Activated CD4-positive, alpha-beta memory T cell treated with anti-CD3 and anti-CD28 coated beads for 36 hours (primary cell): ENCODE measurements at regions not wholly inside any gene's neighbourhood (a gene's known extent, or its start where the extent isn't known, plus 50 kb on each side); places are given as distances from the start of the nearest gene placed in this dataset.

Experiments used
- CTCF ChIA-PET: fragments of 350-600 bp; sonication (Branson Sonifier 250); formaldehyde crosslinking; loops from one replicate; lab custom pipeline; 2021; ENCODE audit warnings: antibody characterized with exemption, inconsistent platforms; lab: Charles Lee
- POLR2A ChIA-PET: fragments of 350-600 bp; sonication (Branson Sonifier 250); formaldehyde crosslinking; loops from one replicate; lab custom pipeline; 2021; ENCODE audit warnings: antibody characterized with exemption; lab: Charles Lee
- DNase-seq: peaks from one replicate; pipeline ENCODE4 v3.0.0-alpha.2; 2020
- H3K27ac Mint-ChIP-seq: one replicate; pipeline ENCODE4 v1.8.0; 2021; ENCODE audit warnings: mixed read lengths
- H3K27me3 Mint-ChIP-seq: one replicate; pipeline ENCODE4 v1.8.0; 2021; ENCODE audit warnings: mixed read lengths
- H3K36me3 Mint-ChIP-seq: one replicate; pipeline ENCODE4 v1.8.0; 2021; ENCODE audit warnings: mixed read lengths
- H3K4me1 Mint-ChIP-seq: one replicate; pipeline ENCODE4 v1.8.0; 2021; ENCODE audit warnings: low read depth, mixed read lengths
- H3K4me3 Mint-ChIP-seq: one replicate; pipeline ENCODE4 v1.8.0; 2021; ENCODE audit warnings: mild to moderate bottlenecking, mixed read lengths
- H3K9me3 Mint-ChIP-seq: one replicate; pipeline ENCODE4 v1.8.0; 2021; ENCODE audit warnings: mixed read lengths
- intact Hi-C: fragments of 100-400 bp; cut with micrococcal nuclease; formaldehyde crosslinking; loops from one replicate; pipeline ENCODE4 v1.15.1; 2023

GRCh38 chr13:77480066-77480465 is 55.4 kb upstream of the SCEL start:
- no peak overlapping the region for H3K4me3 Mint-ChIP-seq
- intact Hi-C loops: no loop called here
- no peak overlapping the region for H3K27ac Mint-ChIP-seq
- H3K27me3 Mint-ChIP-seq: no peaks in the 10 kb centered on the region
- no peak for DNase-seq
- POLR2A ChIA-PET: no interaction called here
- CTCF ChIA-PET: interaction anchor here (1.2 to 4.3 kb wide), 6 partner anchors 10 to 228 kb away, joined by 3 to 65 read pairs (median 8); partner anchors contain the start of gene MYCBP2
- no peaks in the 10 kb centered on the region for H3K36me3 Mint-ChIP-seq
- peaks cover 18% of the 10 kb centered on the region for H3K4me1 Mint-ChIP-seq
- H3K9me3 Mint-ChIP-seq: no peaks in the 10 kb centered on the region

GRCh38 chr13:77479326-77479725 is 56.2 kb upstream of the SCEL start:
- intact Hi-C loops: loop anchor here (2.0 to 10.0 kb wide), 4 partner anchors 189 to 345 kb away; partner anchors contain the start of gene SLAIN1
- peaks cover 4% of the 10 kb centered on the region for H3K9me3 Mint-ChIP-seq
- ChIA-PET POLR2A (interaction anchor here (0.9 to 1.2 kb wide), 2 partner anchors 149 to 217 kb away, joined by 3 read pairs; no protein-coding TSS in a partner anchor), CTCF (interaction anchor here (0.9 to 4.3 kb wide), 27 partner anchors 10 to 454 kb away, joined by 3 to 65 read pairs (median 6); partner anchors contain the start of gene MYCBP2)
- H3K36me3 Mint-ChIP-seq: no peaks in the 10 kb centered on the region
- DNase-seq: no peak
- H3K4me3 Mint-ChIP-seq: no peak overlapping the region
- peaks cover 18% of the 10 kb centered on the region for H3K4me1 Mint-ChIP-seq
- no peak overlapping the region for H3K27ac Mint-ChIP-seq
- no peaks in the 10 kb centered on the region for H3K27me3 Mint-ChIP-seq

- CTCF ChIA-PET: interaction anchor here (0.5 to 4.3 kb wide), 38 partner anchors 12 to 592 kb away, joined by 3 to 65 read pairs (median 5); partner anchors contain the start of gene MYCBP2
- peaks cover 18% of the 10 kb centered on the region for H3K4me1 Mint-ChIP-seq
- peaks cover 4% of the 10 kb centered on the region for H3K9me3 Mint-ChIP-seq
- DNase-seq: no peak
- intact Hi-C loops: loop anchor here (5.0 to 10.0 kb wide), 2 partner anchors 220 to 343 kb away; partner anchors contain the start of gene SLAIN1
- no peaks in the 10 kb centered on the region for H3K36me3 Mint-ChIP-seq
- peak overlapping the region; percentile 38 for H3K4me3 Mint-ChIP-seq
- POLR2A ChIA-PET: interaction anchor here (1.1 to 3.1 kb wide), 4 partner anchors 48 to 152 kb away, joined by 4 to 34 read pairs (median 7); partner anchors contain the start of gene MYCBP2
- H3K27me3 Mint-ChIP-seq: no peaks in the 10 kb centered on the region
- H3K27ac Mint-ChIP-seq: peak overlapping the region; percentile 35
Measured at GRCh38 chr13:77477299-77477848, 58.1 kb upstream of the SCEL start.

GRCh38 chr13:77476456-77476855 is 59.0 kb upstream of the SCEL start:
- no peak for DNase-seq
- Mint-ChIP-seq H3K27me3 (no peaks in the 10 kb centered on the region), H3K27ac (no peak overlapping the region), H3K9me3 (peaks cover 4% of the 10 kb centered on the region), H3K4me3 (no peak overlapping the region), H3K4me1 (peaks cover 18% of the 10 kb centered on the region), H3K36me3 (no peaks in the 10 kb centered on the region)
- CTCF ChIA-PET: interaction anchor here (0.9 to 4.3 kb wide), 4 partner anchors 33 to 162 kb away, joined by 3 to 65 read pairs (median 8); partner anchors contain the start of gene MYCBP2
- POLR2A ChIA-PET: interaction anchor here (3.1 kb wide), 1 partner anchor 148 kb away, joined by 34 read pairs; the partner anchor contains the start of gene MYCBP2
- intact Hi-C loops: loop anchor here (5.0 to 10.0 kb wide), 2 partner anchors 221 to 342 kb away; partner anchors contain the start of gene SLAIN1

GRCh38 chr13:77475345-77476084 is 60.0 kb upstream of the SCEL start:
- intact Hi-C loops: loop anchor here (5.0 to 10.0 kb wide), 2 partner anchors 222 to 341 kb away; partner anchors contain the start of gene SLAIN1
- no peaks in the 10 kb centered on the region for H3K36me3 Mint-ChIP-seq
- H3K4me1 Mint-ChIP-seq: peaks cover 18% of the 10 kb centered on the region
- peaks cover 4% of the 10 kb centered on the region for H3K9me3 Mint-ChIP-seq
- ChIA-PET CTCF (interaction anchor here (1.1 kb wide), 2 partner anchors 149 to 221 kb away, joined by 3 read pairs; partner anchors contain the start of gene MYCBP2), POLR2A (no interaction called here)
- no peak overlapping the region for H3K27ac Mint-ChIP-seq
- DNase-seq: no peak
- no peak overlapping the region for H3K4me3 Mint-ChIP-seq
- no peaks in the 10 kb centered on the region for H3K27me3 Mint-ChIP-seq

- Mint-ChIP-seq H3K27me3 (peaks cover 5% of the 10 kb centered on the region), H3K4me3 (no peak overlapping the region), H3K27ac (no peak overlapping the region), H3K9me3 (peaks cover 4% of the 10 kb centered on the region), H3K4me1 (no peaks in the 10 kb centered on the region), H3K36me3 (no peaks in the 10 kb centered on the region)
- ChIA-PET CTCF (no interaction called here), POLR2A (no interaction called here)
- intact Hi-C loops: loop anchor here (10.0 kb wide), 1 partner anchor 336 kb away; no protein-coding TSS in a partner anchor
- no peak for DNase-seq
Measured at GRCh38 chr13:77470986-77471385, 64.5 kb upstream of the SCEL start.

GRCh38 chr13:77466753-77467422 is 68.6 kb upstream of the SCEL start:
- no peak for DNase-seq
- ChIA-PET POLR2A (no interaction called here), CTCF (interaction anchor here (0.5 to 0.9 kb wide), 2 partner anchors 12 to 186 kb away, joined by 3 to 4 read pairs; no protein-coding TSS in a partner anchor)
- no peak overlapping the region for H3K4me3 Mint-ChIP-seq
- no peaks in the 10 kb centered on the region for H3K4me1 Mint-ChIP-seq
- no peaks in the 10 kb centered on the region for H3K36me3 Mint-ChIP-seq
- no peak overlapping the region for H3K27ac Mint-ChIP-seq
- intact Hi-C loops: no loop called here
- no peaks in the 10 kb centered on the region for H3K9me3 Mint-ChIP-seq
- peaks cover 6% of the 10 kb centered on the region for H3K27me3 Mint-ChIP-seq

- H3K27me3 Mint-ChIP-seq: peaks cover 6% of the 10 kb centered on the region
- ChIA-PET CTCF (interaction anchor here (0.6 kb wide), 1 partner anchor 13 kb away, joined by 3 read pairs; no protein-coding TSS in a partner anchor), POLR2A (interaction anchor here (0.7 kb wide), 1 partner anchor 224 kb away, joined by 4 read pairs; no protein-coding TSS in a partner anchor)
- no peaks in the 10 kb centered on the region for H3K4me1 Mint-ChIP-seq
- H3K27ac Mint-ChIP-seq: no peak overlapping the region
- no peaks in the 10 kb centered on the region for H3K9me3 Mint-ChIP-seq
- no peaks in the 10 kb centered on the region for H3K36me3 Mint-ChIP-seq
- no peak overlapping the region for H3K4me3 Mint-ChIP-seq
- no peak for DNase-seq
- intact Hi-C loops: no loop called here
Measured at GRCh38 chr13:77465603-77466195, 69.8 kb upstream of the SCEL start.

GRCh38 chr13:77460195-77460594 is 75.3 kb upstream of the SCEL start:
- ChIA-PET CTCF (no interaction called here), POLR2A (no interaction called here)
- intact Hi-C loops: no loop called here
- Mint-ChIP-seq H3K9me3 (no peaks in the 10 kb centered on the region), H3K27me3 (peaks cover 3% of the 10 kb centered on the region), H3K27ac (no peak overlapping the region), H3K4me3 (no peak overlapping the region), H3K36me3 (no peaks in the 10 kb centered on the region), H3K4me1 (no peaks in the 10 kb centered on the region)
- DNase-seq: no peak

GRCh38 chr13:77459592-77459991 is 75.9 kb upstream of the SCEL start:
- ChIA-PET CTCF (no interaction called here), POLR2A (no interaction called here)
- DNase-seq: no peak
- no peaks in the 10 kb centered on the region for H3K36me3 Mint-ChIP-seq
- no peaks in the 10 kb centered on the region for H3K9me3 Mint-ChIP-seq
- no peak overlapping the region for H3K4me3 Mint-ChIP-seq
- intact Hi-C loops: no loop called here
- H3K27me3 Mint-ChIP-seq: peaks cover 2% of the 10 kb centered on the region
- no peak overlapping the region for H3K27ac Mint-ChIP-seq
- no peaks in the 10 kb centered on the region for H3K4me1 Mint-ChIP-seq

GRCh38 chr13:77458736-77459135 is 76.8 kb upstream of the SCEL start:
- H3K4me1 Mint-ChIP-seq: no peaks in the 10 kb centered on the region
- no peak overlapping the region for H3K4me3 Mint-ChIP-seq
- H3K27ac Mint-ChIP-seq: no peak overlapping the region
- POLR2A ChIA-PET: no interaction called here
- DNase-seq: no peak
- CTCF ChIA-PET: no interaction called here
- no peaks in the 10 kb centered on the region for H3K36me3 Mint-ChIP-seq
- intact Hi-C loops: no loop called here
- peaks cover 2% of the 10 kb centered on the region for H3K27me3 Mint-ChIP-seq
- no peaks in the 10 kb centered on the region for H3K9me3 Mint-ChIP-seq
